Peyer's patch (tissue), 4 donors: ENCODE measurements at regions not wholly inside any gene's neighbourhood (a gene's known extent, or its start where the extent isn't known, plus 50 kb on each side); places are given as distances from the start of the nearest gene placed in this dataset.

Source experiments
- POLR2A ChIP-seq, 2 donors: fragments of 450-650 bp; IDR thresholded peaks; one replicate each; pipeline ENCODE4 v1.5.1; 2017; ENCODE audit warnings: antibody characterized with exemption in 2 of 2, mild to moderate bottlenecking in 2 of 2, moderate library complexity in 2 of 2
- TF ChIP-seq, protein P1 (sequence below), 6 experiments: fragments of 450-650 bp in 4 of 6; fragments of 200-600 bp in 2 of 6; sonication (generic) in 1 of 6; IDR thresholded peaks; one replicate each; pipeline ENCODE4 v1.5.1; 2017 to 2019; ENCODE audit warnings: antibody characterized with exemption in 6 of 6, mild to moderate bottlenecking in 3 of 6, moderate library complexity in 1 of 6

DNA sequence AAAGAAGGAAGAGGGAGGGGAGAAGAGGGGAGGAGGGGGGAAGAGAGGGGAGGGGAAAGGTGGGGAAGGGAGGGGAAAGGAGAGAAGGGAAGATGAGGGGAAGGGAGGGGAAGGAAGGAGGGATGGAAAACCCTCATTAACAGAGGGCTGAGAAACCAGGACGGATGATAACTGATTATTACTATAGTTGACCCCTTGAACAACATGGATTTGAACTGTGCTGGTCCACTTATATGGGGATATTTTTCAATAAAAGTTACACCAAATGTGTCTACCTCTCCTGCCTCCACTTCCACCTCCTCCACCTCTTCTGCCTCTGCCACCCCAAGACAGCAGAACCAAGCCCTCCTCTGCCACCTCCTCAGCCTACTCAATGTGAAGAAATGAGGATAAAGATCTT lies 184.1 kb upstream of the ARID1B start:
- TF ChIP-seq POLR2A (IDR thresholded peaks at IDR 0.05): no peak
- TF ChIP-seq, protein P1, sequence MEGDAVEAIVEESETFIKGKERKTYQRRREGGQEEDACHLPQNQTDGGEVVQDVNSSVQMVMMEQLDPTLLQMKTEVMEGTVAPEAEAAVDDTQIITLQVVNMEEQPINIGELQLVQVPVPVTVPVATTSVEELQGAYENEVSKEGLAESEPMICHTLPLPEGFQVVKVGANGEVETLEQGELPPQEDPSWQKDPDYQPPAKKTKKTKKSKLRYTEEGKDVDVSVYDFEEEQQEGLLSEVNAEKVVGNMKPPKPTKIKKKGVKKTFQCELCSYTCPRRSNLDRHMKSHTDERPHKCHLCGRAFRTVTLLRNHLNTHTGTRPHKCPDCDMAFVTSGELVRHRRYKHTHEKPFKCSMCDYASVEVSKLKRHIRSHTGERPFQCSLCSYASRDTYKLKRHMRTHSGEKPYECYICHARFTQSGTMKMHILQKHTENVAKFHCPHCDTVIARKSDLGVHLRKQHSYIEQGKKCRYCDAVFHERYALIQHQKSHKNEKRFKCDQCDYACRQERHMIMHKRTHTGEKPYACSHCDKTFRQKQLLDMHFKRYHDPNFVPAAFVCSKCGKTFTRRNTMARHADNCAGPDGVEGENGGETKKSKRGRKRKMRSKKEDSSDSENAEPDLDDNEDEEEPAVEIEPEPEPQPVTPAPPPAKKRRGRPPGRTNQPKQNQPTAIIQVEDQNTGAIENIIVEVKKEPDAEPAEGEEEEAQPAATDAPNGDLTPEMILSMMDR (IDR thresholded peaks at IDR 0.05): no peak
